GM19035 (cell line): ENCODE measurements at regions not wholly inside any gene's neighbourhood (a gene's known extent, or its start where the extent isn't known, plus 50 kb on each side); places are given as distances from the start of the nearest gene placed in this dataset.

Source experiments
- ATAC-seq: cut with Tn5 transposase; IDR thresholded peaks from one replicate; pipeline ENCODE4 v1.9.1; 2021; ENCODE audit not compliant: unreplicated experiment

- no peak for ATAC-seq
Observed at GRCh38 chr17:71232801-71233559, 887.8 kb upstream of the SOX9 start.

GRCh38 chr17:71234349-71234748 is 886.5 kb upstream of the SOX9 start:
- ATAC-seq = no peak

- ATAC-seq = no peak
Observed at GRCh38 chr17:71237903-71238538, 882.8 kb upstream of the SOX9 start.

- no peak for ATAC-seq
Observed at GRCh38 chr17:71247441-71248015, 873.3 kb upstream of the SOX9 start.

GRCh38 chr17:71251276-71251675 is 869.5 kb upstream of the SOX9 start:
- ATAC-seq = no peak

- no peak for ATAC-seq
Observed at GRCh38 chr17:71251951-71252350, 868.9 kb upstream of the SOX9 start.

- ATAC-seq = no peak
Observed at GRCh38 chr17:71252436-71252835, 868.4 kb upstream of the SOX9 start.

- ATAC-seq = no peak
Observed at GRCh38 chr17:71257096-71257495, 863.7 kb upstream of the SOX9 start.

- no peak for ATAC-seq
Observed at GRCh38 chr17:71260366-71260940, 860.4 kb upstream of the SOX9 start.

GRCh38 chr17:71262586-71262985 is 858.2 kb upstream of the SOX9 start:
- ATAC-seq = no peak

- ATAC-seq = no peak
Observed at GRCh38 chr17:71267668-71268067, 853.2 kb upstream of the SOX9 start.

- ATAC-seq = no peak
Observed at GRCh38 chr17:71269201-71269600, 851.6 kb upstream of the SOX9 start.

- ATAC-seq = no peak
Observed at GRCh38 chr17:71273441-71273840, 847.4 kb upstream of the SOX9 start.

- no peak for ATAC-seq
Observed at GRCh38 chr17:71276079-71276478, 844.7 kb upstream of the SOX9 start.

- no peak for ATAC-seq
Observed at GRCh38 chr17:71283486-71283885, 837.3 kb upstream of the SOX9 start.

- no peak for ATAC-seq
Observed at GRCh38 chr17:71284032-71284755, 836.6 kb upstream of the SOX9 start.

- no peak for ATAC-seq
Observed at GRCh38 chr17:71286625-71287024, 834.2 kb upstream of the SOX9 start.

- ATAC-seq = no peak
Observed at GRCh38 chr17:71287071-71287823, 833.6 kb upstream of the SOX9 start.

- no peak for ATAC-seq
Observed at GRCh38 chr17:71292006-71292405, 828.8 kb upstream of the SOX9 start.

GRCh38 chr17:71296005-71296404 is 824.8 kb upstream of the SOX9 start:
- no peak for ATAC-seq

- ATAC-seq = no peak
Observed at GRCh38 chr17:71301063-71301462, 819.8 kb upstream of the SOX9 start.
